Pancreas (tissue), 10 donors: ENCODE measurements at regions not wholly inside any gene's neighbourhood (a gene's known extent, or its start where the extent isn't known, plus 50 kb on each side); places are given as distances from the start of the nearest gene placed in this dataset.

Experiments used
- ATAC-seq, 4 donors: fragments of 200-7000 bp; cut with Tn5 transposase; one replicate each; pipeline versions ENCODE4 v1.8.0 to v1.9.1; 2020; ENCODE audit warnings: mild to moderate bottlenecking in 4 of 4, moderate library complexity in 4 of 4
- DNase-seq, 6 donors: peaks; one replicate each; pipeline ENCODE4 v3.0.0-alpha.2; 2020
- FAIRE-seq: peaks from 2 replicates; lab custom pipeline; 2012; peaks lifted over from hg19 to GRCh38; lab: Jason Lieb, UNC
- H3K27ac ChIP-seq, 4 donors: fragments of 200-600 bp; sonication (generic); 1 replicate in 3 of 4; 2 replicates in 1 of 4; pipeline versions ENCODE4 v1.5.0 to v1.8.0; 2020
- H3K27me3 ChIP-seq, 4 donors: fragments of 200-600 bp; one replicate each; pipeline ENCODE4 v1.8.0; 2021
- H3K36me3 ChIP-seq, 3 donors: fragments of 200-600 bp; sonication (generic) in 1 of 3; one replicate each; pipeline versions ENCODE4 v1.5.0 to v1.8.0; 2020 to 2021
- H3K4me1 ChIP-seq, 3 donors: fragments of 200-600 bp; one replicate each; pipeline ENCODE4 v1.8.0; 2021
- H3K4me3 ChIP-seq, 4 donors: fragments of 200-600 bp; sonication (generic) in 2 of 4; one replicate each; pipeline versions ENCODE4 v1.5.0 to v1.8.0; 2020 to 2021
- H3K9me3 ChIP-seq, 4 donors: fragments of 200-600 bp; one replicate each; pipeline ENCODE4 v1.8.0; 2021
- WGBS, 2 donors: extraction: QIAGEN DNeasy Blood & Tissue Kit; methylation state at CpG; one replicate each; pipeline ENCODE4 v1.1.7; 2013; 5-methylcytosine and 5-hydroxymethylcytosine counted together
- intact Hi-C, 3 donors: fragments of 100-400 bp; cut with DNase I; formaldehyde crosslinking; loops; one replicate each; pipeline versions ENCODE4 v1.11.1 to v1.14.2; 2022
- TF ChIP-seq, protein P1 (sequence below), 4 donors: fragments of 200-600 bp; sonication (generic) in 3 of 4; IDR thresholded peaks; one replicate each; pipeline versions ENCODE4 v1.5.0 to v1.8.0; 2021; ENCODE audit warnings: antibody characterized with exemption in 4 of 4
- donor health status: healthy with polysubstance abuse.
- donor health status: DM: no; HTN: no; CAD: no; lungs with moderate emphysema.
- donor health status: DM: no; HTN: no; CAD: no.
- donor health status: control.
- donor health status: control.
- donor health status: Bipolar disorder and iron deficiency.
- donor health status: DM: yes; HTN: yes; CAD: no.
- donor health status: DM: no; HTN: no; CAD: no.
- donor health status: DM: no; HTN: no; CAD: no.
- donor health status: DM: yes; HTN: yes; CAD: no.

DNA sequence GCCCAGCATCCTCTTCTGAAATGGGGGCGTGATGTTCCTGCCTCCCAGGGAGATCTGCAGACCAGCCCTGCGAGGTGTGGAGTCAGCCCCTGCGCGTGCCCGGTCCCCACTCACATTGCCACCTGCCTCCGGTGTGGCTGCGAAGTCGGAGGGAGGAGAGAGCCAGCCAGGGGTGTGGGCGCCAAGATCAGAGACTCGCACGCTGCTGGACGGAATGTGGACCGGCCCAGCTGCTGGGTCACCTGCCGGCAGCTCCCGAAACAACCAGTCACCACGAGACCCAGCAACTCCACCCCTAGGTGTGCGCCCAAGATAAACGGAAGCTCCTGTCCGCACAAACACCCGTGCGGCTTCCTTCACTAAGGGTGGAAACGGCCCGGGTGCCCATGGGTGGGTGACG is 51.1 kb upstream of the EGFL7 start:
- no peak overlapping the region for H3K4me3 ChIP-seq
- ATAC-seq (no peak), DNase-seq (no peak), FAIRE-seq (no peak)
- H3K27me3 ChIP-seq, result no peaks in the 10 kb centered on the region
- H3K36me3 ChIP-seq, result no peaks in the 10 kb centered on the region
- H3K27ac ChIP-seq, result no peak overlapping the region
- TF ChIP-seq, protein P1, sequence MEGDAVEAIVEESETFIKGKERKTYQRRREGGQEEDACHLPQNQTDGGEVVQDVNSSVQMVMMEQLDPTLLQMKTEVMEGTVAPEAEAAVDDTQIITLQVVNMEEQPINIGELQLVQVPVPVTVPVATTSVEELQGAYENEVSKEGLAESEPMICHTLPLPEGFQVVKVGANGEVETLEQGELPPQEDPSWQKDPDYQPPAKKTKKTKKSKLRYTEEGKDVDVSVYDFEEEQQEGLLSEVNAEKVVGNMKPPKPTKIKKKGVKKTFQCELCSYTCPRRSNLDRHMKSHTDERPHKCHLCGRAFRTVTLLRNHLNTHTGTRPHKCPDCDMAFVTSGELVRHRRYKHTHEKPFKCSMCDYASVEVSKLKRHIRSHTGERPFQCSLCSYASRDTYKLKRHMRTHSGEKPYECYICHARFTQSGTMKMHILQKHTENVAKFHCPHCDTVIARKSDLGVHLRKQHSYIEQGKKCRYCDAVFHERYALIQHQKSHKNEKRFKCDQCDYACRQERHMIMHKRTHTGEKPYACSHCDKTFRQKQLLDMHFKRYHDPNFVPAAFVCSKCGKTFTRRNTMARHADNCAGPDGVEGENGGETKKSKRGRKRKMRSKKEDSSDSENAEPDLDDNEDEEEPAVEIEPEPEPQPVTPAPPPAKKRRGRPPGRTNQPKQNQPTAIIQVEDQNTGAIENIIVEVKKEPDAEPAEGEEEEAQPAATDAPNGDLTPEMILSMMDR (IDR thresholded peaks at IDR 0.05), result no peak
- intact Hi-C loops, result no loop called here
- H3K4me1 ChIP-seq, result peaks cover 0 to 2% (median 0%) of the 10 kb centered on the region in 3 donors
- WGBS, 2 donors, result 92 to 95% methylated on average over 24 of the region's 24 CpGs
- H3K9me3 ChIP-seq, result no peaks in the 10 kb centered on the region

DNA sequence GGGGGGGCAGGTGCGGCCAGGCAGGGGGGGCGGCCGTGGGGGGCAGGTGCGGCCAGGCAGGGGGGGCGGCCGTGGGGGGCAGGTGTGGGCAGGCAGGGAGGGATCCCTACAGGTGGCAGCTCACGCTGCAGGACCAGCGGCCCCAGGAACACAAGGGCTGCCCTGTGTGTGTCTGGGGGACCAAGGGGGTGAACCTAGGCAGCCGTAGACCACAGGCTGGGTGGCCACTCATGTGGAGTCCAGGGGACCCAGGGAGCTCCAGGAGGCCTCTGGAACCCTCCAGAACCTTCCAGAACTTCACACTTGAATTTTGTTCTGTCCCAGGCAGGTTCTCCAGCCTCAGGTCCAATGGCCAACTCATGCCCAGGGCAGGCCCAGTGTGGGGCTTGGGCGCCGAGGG is 51.6 kb upstream of the EGFL7 start:
- WGBS, 2 donors, result 58 to 77% methylated on average over 7 to 11 of the region's 11 CpGs
- intact Hi-C loops, result no loop called here
- H3K27me3 ChIP-seq, result no peaks in the 10 kb centered on the region
- H3K36me3 ChIP-seq, result no peaks in the 10 kb centered on the region
- FAIRE-seq (no peak), ATAC-seq (no peak), DNase-seq (no peak)
- H3K27ac ChIP-seq, result no peak overlapping the region
- no peaks in the 10 kb centered on the region for H3K9me3 ChIP-seq
- peaks cover 0 to 2% (median 0%) of the 10 kb centered on the region in 3 donors for H3K4me1 ChIP-seq
- TF ChIP-seq, protein P1 (IDR thresholded peaks at IDR 0.05), result no peak
- no peak overlapping the region for H3K4me3 ChIP-seq

DNA sequence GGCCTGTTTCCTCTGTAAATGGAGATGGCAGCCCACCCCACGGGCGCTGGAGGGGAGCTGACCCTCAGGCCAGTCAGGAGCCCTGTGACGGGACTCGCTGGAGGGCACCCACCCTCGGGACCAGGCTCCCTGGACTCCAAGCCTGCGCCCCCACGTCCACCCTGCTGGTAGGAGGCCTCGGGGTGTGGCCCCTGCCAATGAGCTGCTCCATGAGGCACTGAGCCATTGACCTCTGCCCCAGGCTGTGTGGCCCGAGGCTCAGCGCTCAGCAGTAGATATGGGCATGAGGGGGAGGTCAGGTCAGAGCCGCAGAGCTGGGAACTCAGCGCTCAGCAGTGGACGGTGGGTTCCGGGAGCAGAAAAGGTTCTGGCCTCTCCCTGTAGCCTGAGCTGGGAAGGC is 52.3 kb upstream of the EGFL7 start:
- no peak for DNase-seq
- intact Hi-C loops, result no loop called here

DNA sequence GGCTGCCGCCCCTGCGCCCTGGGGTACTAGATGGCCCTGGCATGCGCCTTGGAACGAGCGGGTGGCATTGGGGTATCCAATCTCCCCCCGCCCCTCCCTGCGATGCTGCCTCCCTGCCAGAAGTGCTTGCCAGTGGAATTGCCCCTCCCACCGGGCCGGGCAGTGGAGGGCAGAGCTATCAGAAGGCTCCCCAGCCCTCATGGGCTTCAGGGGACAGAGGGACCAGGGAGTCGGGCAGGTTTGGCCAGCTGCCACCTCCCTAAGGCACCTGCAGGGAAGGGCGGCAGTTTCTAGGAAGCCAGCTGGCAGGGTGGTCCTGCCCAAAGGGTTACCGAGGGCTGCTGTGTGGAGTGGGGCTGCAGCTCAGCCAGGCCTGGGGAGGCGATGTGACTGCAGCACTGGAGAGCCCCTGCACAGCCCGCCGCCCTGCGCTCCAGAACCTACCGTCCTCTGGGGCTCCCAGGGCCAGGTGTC is 52.8 kb upstream of the EGFL7 start:
- Histone ChIP-seq H3K36me3 (no peaks in the 10 kb centered on the region), H3K27ac (no peak overlapping the region), H3K4me1 (no peaks in the 10 kb centered on the region), H3K27me3 (no peaks in the 10 kb centered on the region), H3K9me3 (no peaks in the 10 kb centered on the region), H3K4me3 (no peak overlapping the region)
- TF ChIP-seq, protein P1 (IDR thresholded peaks at IDR 0.05), result no peak
- intact Hi-C loops, result no loop called here
- 81 to 84% methylated on average over 12 to 17 of the region's 17 CpGs for WGBS, 2 donors
- DNase-seq (no peak), FAIRE-seq (no peak), ATAC-seq (no peak)

More for the DNA sequence above, 52.3 kb upstream of the EGFL7 start:
- peaks cover 0 to 1% (median 0%) of the 10 kb centered on the region in 3 donors for H3K4me1 ChIP-seq
- no peaks in the 10 kb centered on the region for H3K27me3 ChIP-seq
- TF ChIP-seq, protein P1 (IDR thresholded peaks at IDR 0.05), result no peak
- WGBS, 2 donors, result 83 to 84% methylated on average over 14 of the region's 14 CpGs
- H3K36me3 ChIP-seq, result no peaks in the 10 kb centered on the region
- ATAC-seq, result no peak
- FAIRE-seq, result no peak
- H3K9me3 ChIP-seq, result no peaks in the 10 kb centered on the region
- no peak overlapping the region for H3K27ac ChIP-seq
- H3K4me3 ChIP-seq, result no peak overlapping the region

DNA sequence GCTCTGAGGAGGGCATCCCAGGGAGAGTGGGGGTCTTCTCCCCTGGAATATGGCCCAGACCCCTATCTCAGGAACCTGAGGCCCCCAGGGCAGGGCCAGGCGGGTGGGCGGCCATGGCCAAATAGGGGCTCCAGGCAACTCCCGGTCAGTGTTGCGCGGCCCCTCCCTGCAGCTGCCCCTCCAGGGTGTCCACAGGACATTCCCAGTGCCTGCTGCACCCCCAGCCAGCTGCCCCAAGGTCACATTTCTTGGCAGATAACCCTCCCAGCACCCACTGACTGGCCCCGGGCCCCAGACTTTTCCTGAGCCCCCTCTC is 53.6 kb upstream of the EGFL7 start:
- ATAC-seq (no peak), DNase-seq (no peak), FAIRE-seq (no peak)
- Histone ChIP-seq H3K9me3 (no peaks in the 10 kb centered on the region), H3K27me3 (no peaks in the 10 kb centered on the region), H3K4me3 (no peak overlapping the region), H3K36me3 (no peaks in the 10 kb centered on the region), H3K4me1 (no peaks in the 10 kb centered on the region), H3K27ac (no peak overlapping the region)
- intact Hi-C loops, result no loop called here
- TF ChIP-seq, protein P1 (IDR thresholded peaks at IDR 0.05), result no peak
- 77 to 78% methylated on average over 6 of the region's 6 CpGs for WGBS, 2 donors
